ENCODE measurements at regions not wholly inside any gene's neighbourhood (a gene's known extent, or its start where the extent isn't known, plus 50 kb on each side); places are given as distances from the start of the nearest gene placed in this dataset.

DNA sequence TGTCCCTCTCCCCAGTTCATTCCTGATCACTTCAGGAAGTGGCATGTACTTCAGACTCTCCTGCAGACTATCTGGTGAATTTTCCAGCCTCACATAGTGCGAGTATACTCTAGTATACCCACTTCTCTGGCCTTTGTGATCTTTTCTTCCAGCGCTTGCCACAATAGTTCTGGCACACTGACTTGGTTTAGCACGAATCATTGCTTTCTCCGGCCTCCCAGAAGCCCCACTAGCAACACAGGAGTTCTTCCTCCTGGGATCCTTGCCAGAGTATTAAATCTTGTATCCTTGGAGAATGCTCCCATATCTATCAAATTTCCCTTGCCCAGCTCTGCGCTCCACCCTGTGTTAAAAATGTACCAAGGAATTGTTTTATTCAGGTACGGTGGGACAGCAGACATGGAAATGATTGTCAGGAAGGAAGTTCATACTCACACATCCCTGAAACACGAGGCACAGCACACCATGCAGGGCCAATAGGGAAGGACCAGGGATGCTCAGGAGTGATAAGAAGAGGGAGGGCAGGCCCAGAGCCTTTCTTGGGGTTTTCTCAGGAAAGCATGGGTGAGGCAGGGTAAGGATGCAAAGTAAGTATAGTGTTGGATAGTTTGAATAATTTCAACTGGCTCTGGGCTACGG is 136.7 kb downstream of the ADSS2 start:
- no peaks in the 10 kb centered on the region for H3K27me3 ChIP-seq (ENCODE audit: insufficient read depth, low read length)
- no peaks in the 10 kb centered on the region for H3K79me2 ChIP-seq (ENCODE audit: insufficient read depth, low read length)
- TF ChIP-seq, protein P1, sequence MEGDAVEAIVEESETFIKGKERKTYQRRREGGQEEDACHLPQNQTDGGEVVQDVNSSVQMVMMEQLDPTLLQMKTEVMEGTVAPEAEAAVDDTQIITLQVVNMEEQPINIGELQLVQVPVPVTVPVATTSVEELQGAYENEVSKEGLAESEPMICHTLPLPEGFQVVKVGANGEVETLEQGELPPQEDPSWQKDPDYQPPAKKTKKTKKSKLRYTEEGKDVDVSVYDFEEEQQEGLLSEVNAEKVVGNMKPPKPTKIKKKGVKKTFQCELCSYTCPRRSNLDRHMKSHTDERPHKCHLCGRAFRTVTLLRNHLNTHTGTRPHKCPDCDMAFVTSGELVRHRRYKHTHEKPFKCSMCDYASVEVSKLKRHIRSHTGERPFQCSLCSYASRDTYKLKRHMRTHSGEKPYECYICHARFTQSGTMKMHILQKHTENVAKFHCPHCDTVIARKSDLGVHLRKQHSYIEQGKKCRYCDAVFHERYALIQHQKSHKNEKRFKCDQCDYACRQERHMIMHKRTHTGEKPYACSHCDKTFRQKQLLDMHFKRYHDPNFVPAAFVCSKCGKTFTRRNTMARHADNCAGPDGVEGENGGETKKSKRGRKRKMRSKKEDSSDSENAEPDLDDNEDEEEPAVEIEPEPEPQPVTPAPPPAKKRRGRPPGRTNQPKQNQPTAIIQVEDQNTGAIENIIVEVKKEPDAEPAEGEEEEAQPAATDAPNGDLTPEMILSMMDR (IDR thresholded peaks at IDR 0.05; ENCODE audit: extremely low read depth, low read depth, low read length) = no peak
- no peak for DNase-seq (ENCODE audit: insufficient read length, low spot score, missing footprints)
- H3K36me3 ChIP-seq (ENCODE audit: insufficient read depth, low read length) = no peaks in the 10 kb centered on the region
- H4K20me1 ChIP-seq (ENCODE audit: insufficient read depth, low read length) = no peaks in the 10 kb centered on the region
- H3K4me3 ChIP-seq (ENCODE audit: insufficient read depth, low read length) = no peak overlapping the region
- no peak overlapping the region for H2AFZ ChIP-seq (ENCODE audit: low read length)
- peaks cover 19% of the 10 kb centered on the region for H3K4me1 ChIP-seq (ENCODE audit: insufficient read depth, low read length)
- H3K27ac ChIP-seq (ENCODE audit: low read depth, low read length) = no peak overlapping the region
- no peak overlapping the region for H3K4me2 ChIP-seq (ENCODE audit: insufficient read depth, low read length)
- H3K9me3 ChIP-seq (ENCODE audit: low read depth, low read length) = no peaks in the 10 kb centered on the region

- Histone ChIP-seq H3K27me3 (ENCODE audit: insufficient read depth, low read length) (no peaks in the 10 kb centered on the region), H3K4me1 (ENCODE audit: insufficient read depth, low read length) (peaks cover 21% of the 10 kb centered on the region), H2AFZ (ENCODE audit: low read length) (no peak overlapping the region), H3K4me3 (ENCODE audit: insufficient read depth, low read length) (no peak overlapping the region), H3K9me3 (ENCODE audit: low read depth, low read length) (no peaks in the 10 kb centered on the region), H3K4me2 (ENCODE audit: insufficient read depth, low read length) (peak overlapping the region; percentile 20), H3K27ac (ENCODE audit: low read depth, low read length) (no peak overlapping the region), H3K36me3 (ENCODE audit: insufficient read depth, low read length) (no peaks in the 10 kb centered on the region), H4K20me1 (ENCODE audit: insufficient read depth, low read length) (no peaks in the 10 kb centered on the region), H3K79me2 (ENCODE audit: insufficient read depth, low read length) (no peaks in the 10 kb centered on the region)
- TF ChIP-seq, protein P1 (IDR thresholded peaks at IDR 0.05; ENCODE audit: extremely low read depth, low read depth, low read length) = no peak
- no peak for DNase-seq (ENCODE audit: insufficient read length, low spot score, missing footprints)
Observed at GRCh38 chr1:244315996-244316395, 135.7 kb downstream of the ADSS2 start.

- Histone ChIP-seq H4K20me1 (ENCODE audit: insufficient read depth, low read length) (no peaks in the 10 kb centered on the region), H3K36me3 (ENCODE audit: insufficient read depth, low read length) (no peaks in the 10 kb centered on the region), H3K4me2 (ENCODE audit: insufficient read depth, low read length) (peak overlapping the region; percentile 20), H3K79me2 (ENCODE audit: insufficient read depth, low read length) (no peaks in the 10 kb centered on the region), H3K27me3 (ENCODE audit: insufficient read depth, low read length) (no peaks in the 10 kb centered on the region), H3K4me1 (ENCODE audit: insufficient read depth, low read length) (peaks cover 21% of the 10 kb centered on the region), H3K27ac (ENCODE audit: low read depth, low read length) (no peak overlapping the region), H2AFZ (ENCODE audit: low read length) (no peak overlapping the region), H3K9me3 (ENCODE audit: low read depth, low read length) (no peaks in the 10 kb centered on the region), H3K4me3 (ENCODE audit: insufficient read depth, low read length) (no peak overlapping the region)
- TF ChIP-seq, protein P1 (IDR thresholded peaks at IDR 0.05; ENCODE audit: extremely low read depth, low read depth, low read length) = no peak
- DNase-seq (ENCODE audit: insufficient read length, low spot score, missing footprints) = peak; percentile 82
Observed at GRCh38 chr1:244316407-244316806, 135.3 kb downstream of the ADSS2 start.

DNA sequence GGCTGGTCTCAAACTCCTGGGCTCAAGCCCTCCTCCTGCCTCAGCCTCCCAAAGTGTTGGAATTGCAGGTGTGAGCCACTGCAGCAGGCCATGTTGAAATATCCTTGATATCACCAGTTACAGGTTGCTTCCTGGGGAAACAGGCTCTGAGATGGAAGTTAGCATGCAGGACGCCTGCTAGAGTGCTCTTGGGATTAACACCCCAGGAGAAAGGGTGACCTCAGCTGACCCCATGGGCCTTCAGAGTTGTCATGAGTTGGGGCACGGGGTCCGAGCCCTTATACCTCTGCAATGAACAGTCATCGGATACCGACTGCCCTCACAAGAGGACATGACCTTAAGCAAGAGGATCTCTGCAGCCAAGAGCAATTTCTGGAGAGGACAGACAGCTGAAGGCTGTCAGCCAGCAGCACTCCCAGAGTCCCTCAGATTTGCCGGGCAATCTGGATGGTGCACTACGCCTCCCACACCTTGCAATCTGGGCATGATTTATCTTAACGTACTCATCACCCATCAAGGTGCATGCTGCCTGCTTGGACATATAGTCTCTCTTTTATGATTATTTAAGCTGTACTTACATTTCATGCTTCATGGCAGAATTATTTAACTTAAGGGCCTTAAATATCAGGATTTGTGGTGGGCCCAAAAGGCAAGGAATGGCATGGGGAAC is 134.6 kb downstream of the ADSS2 start:
- Histone ChIP-seq H3K4me3 (ENCODE audit: insufficient read depth, low read length) (no peak overlapping the region), H3K27ac (ENCODE audit: low read depth, low read length) (no peak overlapping the region), H3K79me2 (ENCODE audit: insufficient read depth, low read length) (no peaks in the 10 kb centered on the region), H3K4me1 (ENCODE audit: insufficient read depth, low read length) (peaks cover 21% of the 10 kb centered on the region), H3K9me3 (ENCODE audit: low read depth, low read length) (no peaks in the 10 kb centered on the region), H3K36me3 (ENCODE audit: insufficient read depth, low read length) (no peaks in the 10 kb centered on the region), H3K4me2 (ENCODE audit: insufficient read depth, low read length) (peak overlapping the region; percentile 20), H2AFZ (ENCODE audit: low read length) (no peak overlapping the region), H4K20me1 (ENCODE audit: insufficient read depth, low read length) (no peaks in the 10 kb centered on the region), H3K27me3 (ENCODE audit: insufficient read depth, low read length) (no peaks in the 10 kb centered on the region)
- DNase-seq (ENCODE audit: insufficient read length, low spot score, missing footprints) = no peak
- TF ChIP-seq, protein P1 (IDR thresholded peaks at IDR 0.05; ENCODE audit: extremely low read depth, low read depth, low read length) = no peak

Data from osteoblast (primary cell).